BLaER1 (cell line): ENCODE measurements at regions not wholly inside any gene's neighbourhood (a gene's known extent, or its start where the extent isn't known, plus 50 kb on each side); places are given as distances from the start of the nearest gene placed in this dataset.

Source experiments
- H3K27ac ChIP-seq: shearing (Covaris generic); formaldehyde crosslinking; 2 replicates; pipeline ENCODE4 v1.8.1; 2022
- H3K27me3 ChIP-seq: shearing (Covaris generic); formaldehyde crosslinking; 2 replicates; pipeline ENCODE4 v1.8.1; 2022
- H3K36me3 ChIP-seq: shearing (Covaris generic); formaldehyde crosslinking; 2 replicates; pipeline ENCODE4 v1.8.1; 2022
- H3K4me1 ChIP-seq: shearing (Covaris generic); formaldehyde crosslinking; 2 replicates; pipeline ENCODE4 v1.8.1; 2022
- H3K4me2 ChIP-seq: shearing (Covaris generic); formaldehyde crosslinking; 2 replicates; pipeline ENCODE4 v1.8.1; 2022
- H3K4me3 ChIP-seq: shearing (Covaris generic); formaldehyde crosslinking; 2 replicates; pipeline ENCODE4 v1.8.1; 2022
- H3K9ac ChIP-seq: shearing (Covaris generic); formaldehyde crosslinking; 2 replicates; pipeline ENCODE4 v1.8.1; 2022
- H3K9me3 ChIP-seq: shearing (Covaris generic); formaldehyde crosslinking; 2 replicates; pipeline ENCODE4 v1.8.1; 2022
- H4K20me1 ChIP-seq: shearing (Covaris generic); formaldehyde crosslinking; 2 replicates; pipeline ENCODE4 v1.8.1; 2022
- Cebpa-rat ChIP-seq: shearing (Covaris generic); IDR thresholded peaks from 2 replicates; pipeline ENCODE4 v1.8.1; 2022

DNA sequence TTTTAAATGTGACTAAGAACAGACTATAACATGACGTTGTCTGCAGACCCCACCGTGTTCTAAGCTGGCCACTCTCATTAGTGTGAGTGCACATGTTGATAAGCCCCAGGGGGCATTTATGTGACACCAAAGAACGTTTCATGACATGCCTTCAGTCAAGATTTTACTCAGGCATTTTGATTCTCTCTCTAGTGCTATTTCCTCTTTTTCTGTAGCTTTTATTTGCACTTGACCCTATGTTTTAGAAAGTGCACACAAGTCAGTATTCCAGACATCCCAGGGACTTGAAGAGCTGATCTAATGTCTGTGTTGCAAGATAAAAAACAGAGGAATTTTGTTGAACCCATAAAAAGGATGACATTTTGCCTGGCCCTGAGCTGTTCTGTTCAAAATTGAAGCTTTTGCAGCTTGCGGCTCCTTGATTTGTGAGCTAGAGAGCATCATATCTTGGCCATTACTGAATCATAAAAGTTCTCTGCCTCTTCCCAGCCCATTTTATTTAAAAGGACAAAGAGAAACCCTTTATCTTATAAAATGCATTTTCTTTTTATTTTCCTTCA lies 80.9 kb upstream of the TYRP1 start:
- H3K9me3 ChIP-seq: no peaks in the 10 kb centered on the region
- no peak for TF ChIP-seq Cebpa-rat
- no peaks in the 10 kb centered on the region for H3K27me3 ChIP-seq
- H3K27ac ChIP-seq: no peak overlapping the region
- H3K36me3 ChIP-seq: no peaks in the 10 kb centered on the region
- no peak overlapping the region for H3K4me2 ChIP-seq
- H4K20me1 ChIP-seq: no peaks in the 10 kb centered on the region
- no peak overlapping the region for H3K4me3 ChIP-seq
- no peak overlapping the region for H3K9ac ChIP-seq
- no peaks in the 10 kb centered on the region for H3K4me1 ChIP-seq

DNA sequence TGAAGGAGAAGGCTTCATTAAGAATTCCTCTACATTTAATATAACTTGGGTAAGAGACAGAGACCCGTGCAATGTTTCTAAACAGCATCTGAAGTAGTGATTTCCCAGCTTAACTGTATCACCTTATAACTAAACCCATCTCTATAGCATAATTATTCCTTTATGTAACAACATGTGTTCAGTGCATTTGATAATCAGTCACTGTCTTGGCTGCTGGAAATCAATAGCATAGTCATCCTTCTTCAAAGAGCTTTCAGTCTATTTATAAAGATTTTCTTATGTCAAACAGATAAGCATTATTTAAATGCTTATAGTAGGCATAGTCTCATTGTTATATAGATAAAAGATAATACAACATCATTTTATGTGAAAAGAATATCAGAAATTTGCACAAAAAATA lies 80.1 kb upstream of the TYRP1 start:
- Histone ChIP-seq H3K36me3 (no peaks in the 10 kb centered on the region), H3K27me3 (no peaks in the 10 kb centered on the region), H4K20me1 (no peaks in the 10 kb centered on the region), H3K4me2 (no peak overlapping the region), H3K4me1 (no peaks in the 10 kb centered on the region), H3K9me3 (no peaks in the 10 kb centered on the region), H3K27ac (no peak overlapping the region), H3K9ac (no peak overlapping the region), H3K4me3 (no peak overlapping the region)
- TF ChIP-seq Cebpa-rat: no peak

DNA sequence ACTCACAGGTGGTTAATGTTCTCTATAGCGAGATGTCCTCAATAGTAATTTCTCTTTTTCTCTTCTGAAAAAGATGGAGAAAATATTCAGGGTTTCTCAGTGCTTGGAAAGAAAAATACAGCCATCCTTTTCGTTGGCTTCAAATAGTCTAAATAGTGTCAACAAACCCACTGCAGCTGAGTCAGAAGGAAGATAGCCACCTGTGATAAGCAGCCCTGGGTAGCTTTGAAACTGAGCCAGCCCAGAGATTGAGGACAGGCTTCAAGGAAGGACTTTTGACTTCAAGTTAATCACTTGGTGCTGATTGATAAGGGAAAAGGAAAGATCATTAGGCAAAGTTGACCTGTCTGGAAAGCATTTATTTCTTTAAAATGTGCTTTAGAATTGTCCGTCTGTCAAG lies 78.7 kb upstream of the TYRP1 start:
- Histone ChIP-seq H3K27me3 (no peaks in the 10 kb centered on the region), H3K9ac (no peak overlapping the region), H3K9me3 (no peaks in the 10 kb centered on the region), H3K27ac (no peak overlapping the region), H3K4me3 (no peak overlapping the region), H3K4me2 (no peak overlapping the region), H3K36me3 (no peaks in the 10 kb centered on the region), H4K20me1 (no peaks in the 10 kb centered on the region), H3K4me1 (no peaks in the 10 kb centered on the region)
- TF ChIP-seq Cebpa-rat: no peak

DNA sequence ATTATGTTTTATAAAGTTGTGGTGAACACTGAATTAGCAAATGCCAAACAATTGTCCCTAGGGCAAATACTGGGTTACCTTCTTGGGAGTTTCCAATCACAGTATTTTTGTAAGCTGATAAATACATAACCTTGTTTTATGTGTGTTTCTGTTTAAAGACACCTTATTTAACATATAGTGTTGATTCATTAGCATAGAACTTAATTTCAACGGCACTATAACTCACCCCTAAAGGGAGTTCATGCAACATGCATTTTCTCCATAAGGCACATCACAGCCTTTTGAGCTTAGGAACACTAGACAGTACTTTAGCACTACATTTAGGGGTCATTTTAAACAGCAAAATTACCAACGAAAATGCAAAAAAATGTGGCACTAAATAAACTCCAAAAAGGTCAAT lies 74.2 kb upstream of the TYRP1 start:
- Histone ChIP-seq H3K9ac (no peak overlapping the region), H3K27ac (no peak overlapping the region), H3K27me3 (no peaks in the 10 kb centered on the region), H4K20me1 (no peaks in the 10 kb centered on the region), H3K4me3 (no peak overlapping the region), H3K36me3 (no peaks in the 10 kb centered on the region), H3K4me1 (no peaks in the 10 kb centered on the region), H3K4me2 (no peak overlapping the region), H3K9me3 (no peaks in the 10 kb centered on the region)
- TF ChIP-seq Cebpa-rat: no peak

DNA sequence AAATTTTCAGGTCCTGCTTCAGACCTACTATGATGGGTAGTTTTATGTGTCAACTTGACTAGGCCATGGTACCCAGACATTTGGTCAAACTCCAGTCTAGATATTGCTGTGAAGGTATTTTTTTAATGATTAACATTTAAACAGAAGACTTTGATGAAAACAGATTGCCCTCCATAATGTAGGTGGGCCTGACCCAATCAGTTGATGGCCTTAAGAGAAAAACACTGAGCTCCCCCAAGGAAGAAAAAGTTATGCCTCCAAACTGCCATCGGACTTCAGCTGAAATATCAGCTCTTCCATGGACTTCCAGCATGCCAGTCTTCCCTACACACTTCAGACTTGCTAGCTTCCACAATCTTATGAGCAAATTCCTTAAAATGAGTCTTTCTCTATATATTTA lies 67.3 kb upstream of the TYRP1 start:
- Histone ChIP-seq H4K20me1 (no peaks in the 10 kb centered on the region), H3K27ac (no peak overlapping the region), H3K27me3 (no peaks in the 10 kb centered on the region), H3K4me2 (no peak overlapping the region), H3K36me3 (no peaks in the 10 kb centered on the region), H3K9ac (no peak overlapping the region), H3K4me1 (no peaks in the 10 kb centered on the region), H3K4me3 (no peak overlapping the region), H3K9me3 (no peaks in the 10 kb centered on the region)
- no peak for TF ChIP-seq Cebpa-rat

DNA sequence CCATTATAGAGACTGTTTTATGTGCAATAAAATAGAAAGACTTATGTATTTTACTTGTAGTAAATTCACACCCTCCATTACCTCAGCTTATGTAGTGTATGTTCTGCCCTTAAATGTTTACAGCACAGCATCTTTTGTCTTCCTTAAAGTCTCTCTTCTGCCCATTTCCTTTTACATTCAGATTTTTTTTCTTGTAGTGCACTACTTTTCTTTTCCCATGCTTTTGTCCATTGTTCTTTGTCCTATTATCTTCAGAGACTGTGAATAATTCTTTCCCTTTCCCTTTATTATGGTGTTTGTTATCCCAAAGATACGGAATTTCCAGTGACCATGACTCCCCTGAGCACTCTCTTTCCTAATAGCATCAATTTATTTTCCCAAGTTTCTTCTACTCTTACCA lies 66.1 kb upstream of the TYRP1 start:
- no peaks in the 10 kb centered on the region for H3K4me1 ChIP-seq
- no peaks in the 10 kb centered on the region for H3K36me3 ChIP-seq
- no peaks in the 10 kb centered on the region for H4K20me1 ChIP-seq
- no peak overlapping the region for H3K4me3 ChIP-seq
- no peaks in the 10 kb centered on the region for H3K27me3 ChIP-seq
- H3K27ac ChIP-seq: no peak overlapping the region
- no peak overlapping the region for H3K4me2 ChIP-seq
- no peaks in the 10 kb centered on the region for H3K9me3 ChIP-seq
- H3K9ac ChIP-seq: no peak overlapping the region
- no peak for TF ChIP-seq Cebpa-rat

DNA sequence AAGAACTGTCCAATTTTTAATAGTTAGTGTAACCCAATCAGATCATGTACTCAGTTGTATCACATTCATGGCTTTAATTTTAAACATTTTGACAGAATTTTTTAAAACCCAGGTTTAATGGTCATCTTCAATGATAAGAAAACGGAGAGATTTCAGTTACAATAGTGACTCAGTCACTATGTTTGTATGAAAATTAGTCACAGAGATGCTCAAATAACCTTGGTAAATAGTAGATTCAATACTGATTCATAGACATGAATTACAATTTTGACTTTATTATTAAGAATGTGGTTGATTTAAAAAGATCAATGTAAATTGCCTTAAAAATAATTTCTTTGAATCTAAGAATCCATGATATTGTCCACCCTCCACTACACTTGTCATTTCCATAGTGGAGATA lies 64.6 kb upstream of the TYRP1 start:
- no peaks in the 10 kb centered on the region for H3K4me1 ChIP-seq
- no peak overlapping the region for H3K9ac ChIP-seq
- H3K4me3 ChIP-seq: no peak overlapping the region
- no peak overlapping the region for H3K27ac ChIP-seq
- no peaks in the 10 kb centered on the region for H3K9me3 ChIP-seq
- H4K20me1 ChIP-seq: no peaks in the 10 kb centered on the region
- H3K4me2 ChIP-seq: no peak overlapping the region
- no peaks in the 10 kb centered on the region for H3K27me3 ChIP-seq
- H3K36me3 ChIP-seq: no peaks in the 10 kb centered on the region
- no peak for TF ChIP-seq Cebpa-rat

DNA sequence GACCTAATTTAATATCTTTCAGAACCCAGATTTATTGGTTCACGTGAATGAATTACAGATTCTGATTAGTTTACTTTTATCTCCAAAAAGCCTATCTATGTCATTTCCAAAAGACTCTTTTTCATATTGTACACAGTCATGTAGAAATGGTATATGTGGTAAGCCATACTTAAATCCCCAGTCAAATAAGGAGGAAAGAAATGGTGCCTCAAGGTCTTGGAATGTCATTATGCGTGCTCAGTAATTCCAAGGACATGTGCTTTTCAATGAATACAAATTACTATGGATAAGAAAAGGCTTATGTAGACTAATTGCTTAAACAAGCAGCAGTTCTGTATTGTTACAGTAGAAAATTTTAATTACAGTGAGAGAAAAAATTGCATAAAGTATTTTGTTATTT lies 64.1 kb upstream of the TYRP1 start:
- Histone ChIP-seq H3K4me1 (no peaks in the 10 kb centered on the region), H3K27me3 (no peaks in the 10 kb centered on the region), H3K4me2 (no peak overlapping the region), H3K4me3 (no peak overlapping the region), H3K36me3 (no peaks in the 10 kb centered on the region), H3K27ac (no peak overlapping the region), H4K20me1 (no peaks in the 10 kb centered on the region), H3K9ac (no peak overlapping the region), H3K9me3 (no peaks in the 10 kb centered on the region)
- TF ChIP-seq Cebpa-rat: no peak

DNA sequence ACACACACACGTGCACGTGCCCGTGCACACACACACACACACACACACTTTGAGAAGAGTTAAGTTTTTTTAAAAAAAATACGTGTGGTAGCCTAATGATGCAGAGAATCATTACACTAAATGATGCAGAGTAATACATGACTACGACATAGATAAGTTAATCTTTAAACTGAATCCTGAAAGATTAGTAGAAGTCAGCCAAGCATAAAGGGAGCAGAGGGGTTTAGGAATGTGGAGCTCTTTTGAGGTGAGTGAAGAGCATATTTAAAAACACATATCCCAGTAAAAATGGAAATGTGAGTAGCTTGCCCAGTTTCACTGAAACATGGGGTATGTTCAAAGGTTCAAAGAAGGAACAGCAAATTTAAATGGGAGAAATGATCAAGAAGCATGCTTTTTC lies 61.3 kb upstream of the TYRP1 start:
- Histone ChIP-seq H3K9me3 (no peaks in the 10 kb centered on the region), H3K4me1 (no peaks in the 10 kb centered on the region), H3K27me3 (no peaks in the 10 kb centered on the region), H3K36me3 (no peaks in the 10 kb centered on the region), H3K9ac (no peak overlapping the region), H3K27ac (no peak overlapping the region), H3K4me3 (no peak overlapping the region), H3K4me2 (no peak overlapping the region), H4K20me1 (no peaks in the 10 kb centered on the region)
- TF ChIP-seq Cebpa-rat: no peak

DNA sequence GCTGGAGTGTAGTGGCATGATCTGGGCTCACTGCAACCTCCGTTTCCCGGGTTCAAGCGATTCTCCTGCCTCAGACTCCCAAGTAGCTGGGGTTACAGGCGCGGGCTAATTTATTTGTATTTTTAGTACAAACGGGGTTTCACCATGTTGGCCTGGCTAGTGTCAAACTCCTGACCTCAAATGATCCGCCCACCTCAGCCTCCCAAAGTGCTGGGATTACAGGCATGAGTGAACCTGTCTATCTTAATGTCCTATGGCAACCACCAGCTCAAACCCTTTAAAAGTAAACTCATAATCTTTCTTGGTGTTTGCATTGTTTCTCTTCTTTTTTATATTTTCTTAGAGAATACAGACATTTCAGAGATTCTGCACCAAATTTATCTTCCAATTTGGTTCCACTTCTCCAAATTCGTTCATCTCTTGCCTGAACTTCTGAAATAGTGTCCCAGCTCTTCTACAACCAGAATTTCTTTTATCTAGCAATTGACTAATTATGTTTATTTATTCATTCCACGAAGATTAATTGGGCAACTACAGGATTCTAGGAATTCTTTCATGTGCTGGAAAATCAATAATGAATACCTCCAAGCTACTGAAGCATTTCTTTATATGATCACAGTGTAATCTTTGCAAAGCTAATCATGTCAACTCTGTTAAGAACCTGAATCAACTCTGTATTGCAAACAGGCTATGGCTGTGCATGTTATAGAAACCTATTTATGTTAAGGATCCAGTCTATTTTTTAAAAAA lies 60.0 kb upstream of the TYRP1 start:
- no peaks in the 10 kb centered on the region for H3K4me1 ChIP-seq
- no peaks in the 10 kb centered on the region for H4K20me1 ChIP-seq
- no peaks in the 10 kb centered on the region for H3K27me3 ChIP-seq
- TF ChIP-seq Cebpa-rat: no peak
- no peak overlapping the region for H3K27ac ChIP-seq
- H3K9ac ChIP-seq: no peak overlapping the region
- no peak overlapping the region for H3K4me3 ChIP-seq
- H3K9me3 ChIP-seq: no peaks in the 10 kb centered on the region
- no peak overlapping the region for H3K4me2 ChIP-seq
- no peaks in the 10 kb centered on the region for H3K36me3 ChIP-seq

DNA sequence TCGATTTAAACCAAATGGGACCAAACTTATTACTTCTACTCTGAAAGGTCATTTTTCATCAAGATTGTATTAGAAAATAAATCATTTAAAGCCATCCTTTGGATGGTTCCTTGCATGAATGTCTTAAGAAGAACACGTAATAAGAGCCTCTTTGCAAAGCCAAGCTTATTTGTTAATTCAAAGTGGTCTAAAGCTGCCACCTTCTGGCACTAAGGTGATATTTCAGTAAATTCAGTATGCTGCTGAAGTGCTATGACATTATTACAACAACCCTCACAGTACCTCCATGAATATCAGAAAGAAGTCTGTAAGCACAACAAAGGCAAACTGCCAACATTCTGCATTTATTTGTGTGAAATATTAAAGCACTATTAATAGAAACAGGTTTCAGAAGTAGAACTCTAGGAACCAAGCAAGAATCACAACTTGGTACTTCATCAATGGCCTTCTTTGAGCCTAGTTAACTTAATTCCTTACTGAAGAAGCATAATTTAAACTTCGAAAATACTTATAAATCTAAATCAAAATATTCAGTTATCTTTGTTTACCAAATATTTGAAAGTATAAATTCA lies 53.1 kb upstream of the TYRP1 start:
- no peaks in the 10 kb centered on the region for H4K20me1 ChIP-seq
- H3K27me3 ChIP-seq: no peaks in the 10 kb centered on the region

More for the DNA sequence above, 53.1 kb upstream of the TYRP1 start:
- no peak for TF ChIP-seq Cebpa-rat
- Histone ChIP-seq H3K36me3 (no peaks in the 10 kb centered on the region), H3K9ac (no peak overlapping the region), H3K27ac (no peak overlapping the region), H3K9me3 (no peaks in the 10 kb centered on the region), H3K4me3 (no peak overlapping the region), H3K4me2 (no peak overlapping the region), H3K4me1 (no peaks in the 10 kb centered on the region)
